ENCODE measurements at regions not wholly inside any gene's neighbourhood (a gene's known extent, or its start where the extent isn't known, plus 50 kb on each side); places are given as distances from the start of the nearest gene placed in this dataset.
A peak's percentile ranks its signal among the peaks of the same experiment; 100 is the strongest.

DNA sequence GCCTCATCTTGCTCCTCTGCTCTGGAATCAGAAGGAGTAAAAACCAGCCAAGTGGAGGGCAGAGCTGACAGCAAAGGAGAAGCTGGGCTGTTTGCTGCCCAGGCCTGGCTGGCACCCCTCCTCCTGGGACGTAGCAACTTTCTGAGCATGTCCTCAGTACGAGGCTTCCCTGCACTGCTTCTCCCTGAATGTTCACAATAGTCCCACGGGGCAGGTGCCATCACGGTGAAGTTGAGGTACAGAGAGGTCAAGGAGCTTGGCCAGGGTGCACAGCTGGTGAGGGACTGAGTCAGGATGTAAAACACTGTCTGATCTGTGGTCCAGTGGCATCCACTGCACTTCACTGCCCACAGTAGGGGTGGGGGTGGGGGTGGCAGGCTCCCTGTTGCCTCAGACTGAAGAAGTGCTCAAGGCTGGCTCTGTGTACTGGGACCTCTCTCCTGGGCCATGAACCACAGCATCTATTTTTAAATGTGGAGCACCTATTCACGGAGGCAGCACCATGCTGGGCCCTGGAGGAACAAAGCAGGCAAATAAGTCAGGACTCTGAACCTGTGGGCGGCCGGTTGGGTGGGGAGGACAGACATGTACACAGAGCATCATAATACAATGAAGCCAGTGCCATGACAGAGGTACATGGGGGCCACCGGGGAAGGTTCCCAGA, 369.5 kb downstream of the SEC14L1 start (continued):
- TF ChIP-seq CSRNP1 (CRISPR knock-in tag; IDR thresholded peaks at IDR 0.05) (no peak), SIN3B (IDR thresholded peaks at IDR 0.05; ENCODE audit: low read length) (no peak), ZNF615 (CRISPR knock-in tag; IDR thresholded peaks at IDR 0.05; ENCODE audit: borderline replicate concordance) (no peak), MTF1 (CRISPR knock-in tag; IDR thresholded peaks at IDR 0.05) (no peak), KMT2B (CRISPR knock-in tag; IDR thresholded peaks at IDR 0.05) (no peak), SOX13 (IDR thresholded peaks at IDR 0.05) (no peak), SOX13 (CRISPR knock-in tag; conservative IDR thresholded peaks at IDR 0.05 in 1 of 2, IDR thresholded peaks at IDR 0.05 in 1 of 2) (peak in 1 of 2 experiments; percentile 60; a peak in 1 of 4 replicates), ZNF124 (CRISPR knock-in tag; IDR thresholded peaks at IDR 0.05) (no peak), ZNF275 (CRISPR knock-in tag; IDR thresholded peaks at IDR 0.05; ENCODE audit: borderline replicate concordance) (no peak), FOXA3 (CRISPR knock-in tag; IDR thresholded peaks at IDR 0.05) (peak; percentile 27; the same call in 1 of the 2 replicates), ZBED4 (CRISPR knock-in tag; IDR thresholded peaks at IDR 0.05; ENCODE audit: borderline replicate concordance) (no peak), ZNF138 (CRISPR knock-in tag; IDR thresholded peaks at IDR 0.05; ENCODE audit: low read depth) (no peak), KLF9 (CRISPR knock-in tag; IDR thresholded peaks at IDR 0.05; ENCODE audit: low read depth) (no peak), ZNF501 (CRISPR knock-in tag; IDR thresholded peaks at IDR 0.05) (no peak), YEATS2 (CRISPR knock-in tag; IDR thresholded peaks at IDR 0.05; ENCODE audit: borderline replicate concordance) (no peak), ZNF777 (CRISPR knock-in tag; IDR thresholded peaks at IDR 0.05) (no peak), TSC22D2 (CRISPR knock-in tag; IDR thresholded peaks at IDR 0.05; ENCODE audit: borderline replicate concordance) (no peak), CAMTA2 (CRISPR knock-in tag; IDR thresholded peaks at IDR 0.05; ENCODE audit: borderline replicate concordance) (no peak), ZNF552 (CRISPR knock-in tag; IDR thresholded peaks at IDR 0.05; ENCODE audit: borderline replicate concordance) (0 out of 2 replicates have a peak, but pooled peaks have one; percentile 47)
- TF ChIP-seq, protein P1, sequence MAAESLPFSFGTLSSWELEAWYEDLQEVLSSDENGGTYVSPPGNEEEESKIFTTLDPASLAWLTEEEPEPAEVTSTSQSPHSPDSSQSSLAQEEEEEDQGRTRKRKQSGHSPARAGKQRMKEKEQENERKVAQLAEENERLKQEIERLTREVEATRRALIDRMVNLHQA (CRISPR knock-in tag; IDR thresholded peaks at IDR 0.05) = no peak
- TF ChIP-seq, protein P2, sequence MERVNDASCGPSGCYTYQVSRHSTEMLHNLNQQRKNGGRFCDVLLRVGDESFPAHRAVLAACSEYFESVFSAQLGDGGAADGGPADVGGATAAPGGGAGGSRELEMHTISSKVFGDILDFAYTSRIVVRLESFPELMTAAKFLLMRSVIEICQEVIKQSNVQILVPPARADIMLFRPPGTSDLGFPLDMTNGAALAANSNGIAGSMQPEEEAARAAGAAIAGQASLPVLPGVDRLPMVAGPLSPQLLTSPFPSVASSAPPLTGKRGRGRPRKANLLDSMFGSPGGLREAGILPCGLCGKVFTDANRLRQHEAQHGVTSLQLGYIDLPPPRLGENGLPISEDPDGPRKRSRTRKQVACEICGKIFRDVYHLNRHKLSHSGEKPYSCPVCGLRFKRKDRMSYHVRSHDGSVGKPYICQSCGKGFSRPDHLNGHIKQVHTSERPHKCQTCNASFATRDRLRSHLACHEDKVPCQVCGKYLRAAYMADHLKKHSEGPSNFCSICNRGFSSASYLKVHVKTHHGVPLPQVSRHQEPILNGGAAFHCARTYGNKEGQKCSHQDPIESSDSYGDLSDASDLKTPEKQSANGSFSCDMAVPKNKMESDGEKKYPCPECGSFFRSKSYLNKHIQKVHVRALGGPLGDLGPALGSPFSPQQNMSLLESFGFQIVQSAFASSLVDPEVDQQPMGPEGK (CRISPR knock-in tag; IDR thresholded peaks at IDR 0.05) = peak; percentile 71; the same call in 1 of the 2 replicates

All from HepG2 (cell line).